NCI-H1092 treated with DMSO at 0.1 percent for 48 hours (cell line): ENCODE measurements at regions not wholly inside any gene's neighbourhood (a gene's known extent, or its start where the extent isn't known, plus 50 kb on each side); places are given as distances from the start of the nearest gene placed in this dataset.

Experiments
- DNase-seq: peaks from one replicate; lab custom pipeline; 2025; lab: John Stamatoyannopoulos, UW

GRCh38 chr10:10471758-10472157 lies 545.9 kb upstream of the CELF2 start:
- no peak for DNase-seq

DNA sequence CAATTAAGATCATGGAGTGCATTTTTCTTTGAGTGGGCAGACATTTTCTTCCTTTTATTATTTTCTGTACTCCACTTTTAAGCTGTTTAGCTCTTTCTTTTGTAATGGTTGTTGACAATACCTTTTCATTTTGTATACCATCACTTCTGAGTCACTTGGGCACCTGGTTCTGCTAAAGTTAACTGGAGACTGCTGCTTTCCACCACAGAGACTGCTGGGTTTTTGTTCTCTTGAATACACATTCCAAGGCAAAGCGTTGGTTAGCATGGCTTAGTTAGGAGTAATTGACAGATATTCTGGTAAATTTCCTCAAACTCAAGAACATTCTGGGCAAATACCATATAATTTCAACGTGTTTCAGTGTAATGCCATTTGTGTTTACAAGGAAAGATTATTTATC lies 541.9 kb upstream of the CELF2 start:
- no peak for DNase-seq

DNA sequence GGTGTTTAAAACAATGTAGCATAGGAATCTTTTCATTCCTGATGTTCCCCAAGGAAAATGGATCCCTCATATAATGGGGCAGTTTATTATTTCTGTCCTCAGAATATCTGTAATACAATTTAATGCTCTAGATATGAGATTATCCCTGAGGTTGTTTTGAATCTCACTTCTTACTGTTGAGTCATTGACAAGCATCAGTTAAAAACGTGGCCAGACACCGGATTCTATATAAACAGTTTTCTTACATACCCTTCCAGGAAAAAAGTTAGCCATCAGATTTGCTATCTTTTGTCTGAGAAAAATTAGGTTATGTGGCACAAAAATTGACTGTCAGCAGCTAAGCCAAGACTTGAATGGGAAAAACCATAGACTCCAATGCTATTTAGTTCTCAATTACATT lies 539.8 kb upstream of the CELF2 start:
- no peak for DNase-seq

- DNase-seq, result no peak
Measured at GRCh38 chr10:10479465-10479864, 538.2 kb upstream of the CELF2 start.

- DNase-seq, result no peak
Measured at GRCh38 chr10:10482613-10483012, 535.1 kb upstream of the CELF2 start.

DNA sequence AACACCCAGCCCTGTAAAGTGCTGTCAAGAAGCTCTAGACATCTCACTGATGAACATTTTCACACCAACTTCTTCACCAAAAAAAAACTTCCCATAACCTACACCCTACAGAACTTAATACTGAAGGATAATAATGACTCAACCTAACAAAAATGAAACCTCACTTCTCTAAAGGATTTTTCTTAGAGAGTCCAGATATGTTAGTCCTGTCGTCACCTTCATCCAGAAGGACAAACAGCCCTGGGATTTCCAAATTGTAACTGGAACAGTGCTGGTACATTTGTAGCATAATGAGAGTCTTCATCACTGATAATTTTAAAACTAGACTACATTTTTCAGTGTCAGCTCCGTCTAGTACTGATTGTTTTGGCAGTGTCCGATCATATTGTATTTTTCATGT lies 528.6 kb upstream of the CELF2 start:
- no peak for DNase-seq

GRCh38 chr10:10489805-10490571 lies 527.7 kb upstream of the CELF2 start:
- no peak for DNase-seq

DNA sequence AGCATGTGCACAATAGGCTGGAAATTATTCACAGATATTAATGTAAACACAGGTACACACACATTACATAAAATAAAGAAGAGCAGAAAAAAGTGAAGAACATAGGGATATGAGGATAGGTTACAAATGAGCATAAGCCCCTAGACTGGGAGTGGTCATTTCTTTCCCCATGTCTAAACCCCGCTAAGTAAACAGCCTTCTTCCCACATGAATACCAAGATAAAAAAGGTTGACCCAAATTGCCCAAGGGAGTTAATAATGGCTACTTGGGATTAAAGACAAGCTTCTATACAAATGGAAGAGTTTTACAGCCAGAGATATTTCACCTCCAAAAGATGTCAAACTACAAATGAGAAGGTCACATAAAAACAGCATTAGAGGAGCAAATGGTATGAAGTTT lies 527.1 kb upstream of the CELF2 start:
- DNase-seq, result no peak

GRCh38 chr10:10492420-10492819 lies 525.3 kb upstream of the CELF2 start:
- DNase-seq, result no peak

GRCh38 chr10:10493833-10494232 lies 523.8 kb upstream of the CELF2 start:
- no peak for DNase-seq

- DNase-seq, result no peak
Measured at GRCh38 chr10:10497245-10497644, 520.4 kb upstream of the CELF2 start.

GRCh38 chr10:10498781-10499180 lies 518.9 kb upstream of the CELF2 start:
- DNase-seq, result no peak

DNA sequence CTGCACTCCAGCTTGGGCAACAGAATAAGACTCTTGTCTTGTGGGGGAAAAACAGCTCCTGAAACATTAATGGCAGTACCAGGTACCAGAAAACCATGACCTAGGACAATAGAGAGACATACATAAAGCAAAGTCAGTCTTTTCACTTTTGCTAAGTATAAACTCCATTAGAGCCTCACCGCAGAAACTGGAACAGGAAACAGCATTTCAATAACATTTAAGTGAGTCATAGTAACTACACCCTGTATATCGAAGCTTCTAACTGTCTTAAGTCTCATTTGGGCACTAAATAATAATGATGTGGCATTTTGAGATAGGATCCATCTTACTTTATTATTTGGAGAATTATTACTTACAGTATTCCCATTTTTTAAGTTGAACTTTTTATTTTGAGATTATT lies 517.8 kb upstream of the CELF2 start:
- DNase-seq, result no peak

DNA sequence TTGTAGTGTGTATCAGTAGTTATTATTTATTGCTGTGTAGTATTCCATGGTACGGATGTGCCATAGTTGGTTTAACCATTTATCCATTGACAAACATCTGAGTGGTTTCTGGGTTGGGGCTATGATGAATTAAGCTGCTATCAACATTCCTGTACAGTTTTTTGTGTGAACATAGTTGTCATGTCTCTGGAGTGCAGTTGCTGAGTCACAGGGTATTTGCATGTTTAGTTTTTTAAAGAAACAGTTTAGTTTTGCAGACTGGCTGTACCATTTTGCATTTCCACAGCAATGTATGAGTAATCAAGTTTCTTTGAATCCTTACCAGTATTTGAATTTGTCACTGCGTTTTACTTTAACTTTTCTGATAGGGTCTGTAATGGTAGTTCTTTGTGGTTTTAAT lies 516.7 kb upstream of the CELF2 start:
- no peak for DNase-seq

DNA sequence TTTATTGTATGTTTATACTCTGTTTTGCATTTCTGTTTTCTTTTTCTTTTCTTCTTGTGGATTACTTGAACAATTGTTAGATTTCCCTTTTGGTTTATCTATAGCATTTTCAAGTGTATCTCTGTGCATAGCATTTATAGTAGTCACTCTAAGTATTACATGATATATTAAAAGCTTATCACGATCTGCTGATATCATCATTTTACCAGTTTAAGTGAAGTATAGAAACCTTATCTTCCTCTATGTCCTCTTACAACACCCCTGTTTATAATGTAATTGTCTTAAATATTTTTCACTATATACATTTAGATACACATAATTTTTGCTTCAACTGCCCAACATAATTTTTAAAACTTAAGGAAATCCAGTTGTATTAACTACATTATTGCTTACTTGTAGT lies 513.9 kb upstream of the CELF2 start:
- no peak for DNase-seq

GRCh38 chr10:10508211-10508610 lies 509.5 kb upstream of the CELF2 start:
- DNase-seq, result no peak

GRCh38 chr10:10510179-10510578 lies 507.5 kb upstream of the CELF2 start:
- DNase-seq, result no peak

GRCh38 chr10:10513067-10513466 lies 504.6 kb upstream of the CELF2 start:
- DNase-seq, result no peak

GRCh38 chr10:10513898-10514297 lies 503.8 kb upstream of the CELF2 start:
- DNase-seq, result no peak

GRCh38 chr10:10514797-10515196 lies 502.9 kb upstream of the CELF2 start:
- DNase-seq, result no peak

- no peak for DNase-seq
Measured at GRCh38 chr10:10515479-10516204, 502.0 kb upstream of the CELF2 start.

GRCh38 chr10:10516346-10517130 lies 501.1 kb upstream of the CELF2 start:
- no peak for DNase-seq

DNA sequence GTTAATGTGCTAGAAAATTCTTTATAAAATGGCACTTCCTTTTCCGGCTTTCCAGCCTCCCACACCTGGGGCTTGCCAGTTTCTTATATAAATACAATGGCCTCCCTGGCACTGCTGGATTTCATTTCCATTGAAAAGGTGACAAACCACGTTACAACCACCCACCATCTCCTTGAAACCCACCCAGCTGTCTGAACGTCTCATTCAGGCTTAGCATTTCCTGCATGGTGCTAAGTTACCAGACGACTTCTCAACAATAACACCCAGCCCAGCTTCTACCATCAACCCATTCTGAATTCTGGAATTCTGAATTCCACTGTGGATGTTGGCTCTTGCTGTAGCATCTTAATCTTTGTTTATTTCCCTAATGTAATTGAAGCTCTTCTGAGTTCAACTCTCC lies 499.8 kb upstream of the CELF2 start:
- no peak for DNase-seq
